ENCODE measurements at regions not wholly inside any gene's neighbourhood (a gene's known extent, or its start where the extent isn't known, plus 50 kb on each side); places are given as distances from the start of the nearest gene placed in this dataset.

DNA sequence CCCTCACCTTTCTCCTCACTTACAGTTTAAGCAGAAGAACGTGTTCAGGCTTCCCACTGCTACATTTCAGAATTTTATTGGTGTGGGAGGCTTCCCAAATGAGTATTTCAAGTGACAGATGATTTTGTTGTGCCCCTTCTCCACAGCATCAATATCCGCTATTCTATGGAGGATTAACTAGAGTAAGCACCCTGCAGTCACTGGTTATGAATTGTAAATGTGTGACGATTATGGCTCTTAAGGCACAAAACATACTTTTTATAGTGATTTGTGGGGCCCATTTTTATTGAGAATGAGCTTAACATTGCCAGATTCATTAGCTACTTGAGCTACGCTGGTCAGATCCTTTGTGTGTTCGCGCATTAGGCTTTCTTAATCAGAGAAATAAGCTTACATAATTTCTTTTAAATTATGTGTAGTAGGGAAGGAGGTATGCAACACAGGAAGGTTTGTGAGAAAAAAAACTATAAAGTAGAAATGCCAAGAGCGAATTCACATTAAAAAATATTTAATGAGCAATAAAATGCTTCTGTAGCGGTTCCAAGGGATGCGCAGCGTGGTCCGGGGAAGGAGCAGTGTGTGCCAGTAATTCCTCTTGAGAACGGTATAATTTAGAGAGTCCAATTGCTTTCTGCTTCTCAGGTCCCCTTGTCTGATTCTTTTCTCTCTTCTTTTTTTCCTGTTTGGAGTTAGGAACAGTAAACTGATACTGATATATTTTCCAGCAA is 2380.4 kb downstream of the MAT2B start:
- DNase-seq (ENCODE audit: low read depth in 4 of 4, low spot score in 2 of 4), result no peak

DNA sequence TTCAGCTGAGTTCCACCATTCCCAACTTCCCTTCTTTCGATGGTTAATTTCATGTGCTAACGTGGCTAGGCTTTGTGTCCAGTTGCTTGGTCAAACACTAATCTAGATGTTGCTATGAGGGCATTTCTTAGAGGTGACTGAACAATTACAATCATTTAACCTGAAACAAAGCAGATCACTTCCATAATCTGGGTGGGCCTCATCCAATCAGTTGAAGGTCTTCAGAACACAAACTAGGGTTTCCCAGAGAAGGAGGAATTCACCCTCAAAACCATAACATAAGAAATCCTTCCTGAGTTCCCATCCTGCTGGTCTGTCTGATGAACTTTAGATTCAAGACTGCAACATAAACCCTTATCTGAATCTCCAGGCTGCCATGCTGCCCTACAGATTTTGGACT is 2381.7 kb downstream of the MAT2B start:
- no peak for DNase-seq (ENCODE audit: low read depth in 4 of 4, low spot score in 2 of 4)

DNA sequence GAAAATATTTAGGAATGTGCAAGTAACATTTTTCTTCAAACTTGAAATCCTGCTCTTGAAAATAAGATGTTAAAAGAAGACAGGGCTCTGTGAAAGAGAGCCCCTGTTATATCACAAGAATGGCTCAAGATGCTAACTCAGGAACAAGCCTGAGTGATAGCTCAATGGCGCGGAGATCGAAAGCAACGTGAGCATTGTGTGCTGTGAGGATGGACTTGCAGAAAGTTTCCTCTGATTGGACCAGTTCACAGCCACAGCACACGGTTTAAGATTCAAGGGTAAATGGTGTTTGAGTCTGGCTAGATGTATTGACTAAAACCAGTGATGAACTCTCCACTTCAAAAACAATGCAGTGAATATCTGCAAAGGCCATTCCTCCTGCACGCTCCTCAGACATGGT is 2387.0 kb downstream of the MAT2B start:
- no peak for DNase-seq (ENCODE audit: low read depth in 4 of 4, low spot score in 2 of 4)

DNA sequence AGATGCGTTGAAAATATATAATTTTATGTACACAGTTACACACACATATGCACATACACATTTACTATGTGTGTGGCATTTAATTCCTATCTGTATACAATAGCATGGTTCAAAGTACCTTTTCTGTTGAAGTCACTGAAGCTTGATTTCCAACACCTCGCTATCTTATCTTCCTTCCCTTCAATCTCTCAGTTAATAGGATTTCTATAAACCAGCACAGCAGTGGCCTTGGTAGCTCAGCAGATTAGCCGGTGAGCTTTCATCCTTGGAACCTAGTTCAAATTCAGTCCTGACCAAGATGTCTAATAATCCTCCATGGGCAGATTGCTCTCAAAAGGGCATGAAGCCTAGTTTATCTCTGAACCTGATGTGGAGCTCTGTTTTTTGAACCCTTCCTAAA is 2389.5 kb downstream of the MAT2B start:
- no peak for DNase-seq (ENCODE audit: low read depth in 4 of 4, low spot score in 2 of 4)

DNA sequence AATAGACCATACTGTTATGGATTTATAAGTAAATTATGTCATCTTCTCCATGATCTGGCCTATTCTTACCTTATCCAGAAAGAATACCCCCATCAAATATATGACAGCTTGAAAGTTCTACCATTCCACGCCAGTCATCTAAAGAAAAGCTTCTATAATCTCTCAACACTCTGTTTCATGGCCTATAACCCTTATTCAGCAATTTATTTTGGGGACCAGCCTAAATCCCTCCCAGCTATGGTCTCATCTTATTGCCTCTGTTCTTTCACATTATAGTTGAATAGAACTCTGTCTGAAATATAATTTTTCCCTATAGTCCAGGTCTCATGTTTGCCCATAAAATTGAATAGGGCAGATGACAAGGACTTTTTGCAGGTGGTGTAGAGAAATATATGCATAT is 2387.6 kb upstream of the WWC1 start:
- DNase-seq (ENCODE audit: low read depth in 4 of 4, low spot score in 2 of 4), result no peak

DNA sequence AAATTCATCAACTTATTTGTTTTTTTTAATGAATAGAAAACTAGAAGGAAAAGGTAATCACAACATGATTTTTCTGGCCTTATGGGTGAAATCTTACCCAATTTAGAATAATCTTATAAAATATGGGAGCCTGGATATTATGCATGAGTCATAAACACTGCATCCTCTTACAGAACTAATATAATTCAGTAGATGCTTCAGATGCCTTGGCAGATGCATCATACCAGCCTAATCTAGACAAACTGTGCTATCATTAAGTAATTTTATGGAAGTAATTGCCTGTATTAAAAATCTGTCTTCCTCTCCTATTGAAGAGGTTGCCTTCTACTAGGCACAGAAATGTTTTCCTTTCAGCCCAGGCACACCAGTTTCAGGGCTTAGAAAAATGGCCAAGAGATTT is 2384.6 kb upstream of the WWC1 start:
- no peak for DNase-seq (ENCODE audit: low read depth in 4 of 4, low spot score in 2 of 4)

DNA sequence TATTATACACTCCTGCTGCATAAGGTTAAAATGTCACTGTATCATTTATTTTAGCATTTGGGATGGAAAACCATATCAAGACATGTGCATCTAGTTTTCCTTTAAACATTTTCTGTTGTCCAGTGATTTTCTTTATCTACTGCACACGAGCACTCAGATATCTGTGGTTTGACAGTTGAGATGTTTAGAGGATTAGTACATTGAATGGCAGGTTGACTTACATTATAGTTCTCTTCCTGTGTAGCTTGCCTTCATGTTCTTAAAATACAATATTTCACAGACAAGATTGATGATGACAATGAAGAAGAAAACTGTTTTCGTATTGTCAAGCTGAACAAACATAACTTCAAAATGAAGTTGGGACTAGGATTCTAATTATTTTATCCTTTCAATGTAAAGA is 2378.4 kb upstream of the WWC1 start:
- no peak for DNase-seq (ENCODE audit: low read depth in 4 of 4, low spot score in 2 of 4)

DNA sequence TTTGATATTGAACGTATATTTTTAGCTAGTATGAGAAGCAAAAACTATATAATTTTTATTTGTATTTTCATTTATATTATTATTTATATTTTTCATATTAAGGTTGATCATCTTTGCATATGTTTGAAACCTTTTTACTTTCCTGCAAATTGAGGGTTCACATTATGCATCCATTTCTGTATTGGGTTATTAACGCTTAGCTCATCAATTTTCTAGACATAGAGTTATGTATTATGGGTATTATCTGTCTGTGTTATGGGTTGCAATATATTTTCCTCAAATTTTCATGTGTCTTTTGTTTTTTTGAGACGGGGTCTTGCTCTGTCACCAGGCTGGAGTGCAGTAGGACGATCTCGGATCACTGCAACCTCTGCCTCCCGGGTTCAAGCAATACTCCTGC is 2377.0 kb upstream of the WWC1 start:
- no peak for DNase-seq (ENCODE audit: low read depth in 4 of 4, low spot score in 2 of 4)

DNA sequence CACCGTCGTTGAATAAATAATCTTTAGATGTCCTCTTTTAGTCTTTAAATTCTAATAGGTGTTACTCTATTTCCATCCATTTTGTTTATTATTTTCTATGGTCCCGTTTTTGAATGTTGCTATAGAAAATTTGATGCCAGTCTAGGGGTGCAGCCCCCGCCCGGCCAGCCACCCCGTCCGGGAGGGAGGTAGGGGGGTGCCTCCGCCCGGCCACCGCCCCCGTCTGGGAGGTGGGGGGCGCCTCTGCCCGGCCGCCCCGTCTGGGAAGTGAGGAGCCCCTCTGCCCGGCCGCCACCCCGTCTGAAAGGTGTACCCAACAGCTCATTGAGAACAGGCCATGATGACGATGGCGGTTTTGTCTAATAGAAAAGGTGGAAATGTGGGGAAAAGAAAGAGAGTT is 2372.2 kb upstream of the WWC1 start:
- no peak for DNase-seq (ENCODE audit: low read depth in 4 of 4, low spot score in 2 of 4)

DNA sequence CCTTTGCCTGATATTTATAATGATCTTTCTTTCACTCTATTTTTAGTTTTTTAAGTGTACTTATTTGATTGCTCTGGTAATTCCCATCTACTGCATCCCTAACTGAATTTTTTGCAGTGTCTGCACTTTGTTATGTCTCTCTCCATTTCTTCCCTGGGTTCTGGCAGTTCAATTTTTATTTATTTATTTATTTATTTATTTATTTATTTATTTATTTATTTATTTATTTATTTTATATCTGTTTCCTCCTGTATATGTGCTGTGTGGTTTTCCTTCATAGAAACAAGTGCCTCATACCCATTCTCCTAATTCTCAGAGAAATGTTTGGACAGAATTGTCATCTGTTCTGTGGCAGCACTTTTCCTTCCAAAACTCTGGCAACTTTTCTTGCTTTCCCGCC is 2370.8 kb upstream of the WWC1 start:
- no peak for DNase-seq (ENCODE audit: low read depth in 4 of 4, low spot score in 2 of 4)

DNA sequence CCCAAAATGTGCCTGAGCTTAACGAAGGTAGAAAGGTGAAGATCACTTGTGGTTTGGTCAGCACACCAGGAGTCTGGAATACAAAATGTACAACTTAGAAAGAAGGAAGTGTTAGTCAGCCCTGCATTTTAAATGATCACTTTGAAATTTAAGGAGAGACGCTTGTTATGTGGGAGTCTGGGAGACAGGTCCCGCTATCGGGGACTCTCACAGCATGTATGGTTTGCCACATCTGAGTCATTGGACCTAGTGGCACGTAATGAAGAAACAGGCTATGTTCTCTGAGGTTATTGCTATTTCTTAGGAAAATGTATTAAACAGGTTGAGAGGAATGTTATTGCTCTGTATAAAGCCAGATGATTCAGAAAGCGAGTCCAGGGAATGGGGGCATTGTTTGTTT is 2362.5 kb upstream of the WWC1 start:
- DNase-seq (ENCODE audit: low read depth in 4 of 4, low spot score in 2 of 4), result no peak

DNA sequence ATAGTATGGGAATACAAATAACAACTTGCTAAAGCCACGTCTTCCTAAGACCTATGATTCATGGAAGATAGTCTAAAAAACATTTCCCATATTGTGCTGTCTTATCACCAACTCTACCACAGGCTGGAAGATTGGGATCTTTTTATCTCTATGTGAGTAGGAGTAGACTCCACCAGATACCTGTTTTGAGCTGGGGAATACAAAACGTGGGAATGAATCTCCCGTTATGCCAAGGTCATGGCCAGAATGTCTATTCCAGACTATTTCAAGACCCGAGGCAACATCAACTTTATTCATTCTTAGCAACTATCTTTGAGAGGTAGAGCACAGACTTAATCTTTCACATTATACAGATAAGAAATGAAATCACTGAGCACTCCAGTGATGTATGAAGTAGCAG is 2350.9 kb upstream of the WWC1 start:
- DNase-seq (ENCODE audit: low read depth in 4 of 4, low spot score in 2 of 4), result no peak

DNA sequence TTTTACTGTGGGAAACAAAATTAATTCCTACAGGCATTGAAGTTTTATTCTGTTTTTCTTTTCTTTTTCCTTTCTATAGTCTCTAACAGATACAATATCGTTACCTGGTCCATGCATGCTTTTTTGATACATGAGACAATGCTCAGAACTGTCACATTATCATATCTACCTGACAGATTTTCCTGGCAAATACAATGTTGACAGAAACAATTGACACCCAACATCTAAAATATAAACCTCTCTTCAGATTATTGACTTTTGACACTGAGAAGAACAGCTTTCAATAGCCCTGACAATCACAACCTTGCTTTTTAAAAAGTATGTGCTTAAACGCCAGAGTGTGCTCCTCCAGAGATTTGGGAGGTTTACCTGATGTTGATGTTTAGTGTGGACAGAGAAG is 2334.6 kb upstream of the WWC1 start:
- DNase-seq (ENCODE audit: low read depth in 4 of 4, low spot score in 2 of 4), result no peak

DNA sequence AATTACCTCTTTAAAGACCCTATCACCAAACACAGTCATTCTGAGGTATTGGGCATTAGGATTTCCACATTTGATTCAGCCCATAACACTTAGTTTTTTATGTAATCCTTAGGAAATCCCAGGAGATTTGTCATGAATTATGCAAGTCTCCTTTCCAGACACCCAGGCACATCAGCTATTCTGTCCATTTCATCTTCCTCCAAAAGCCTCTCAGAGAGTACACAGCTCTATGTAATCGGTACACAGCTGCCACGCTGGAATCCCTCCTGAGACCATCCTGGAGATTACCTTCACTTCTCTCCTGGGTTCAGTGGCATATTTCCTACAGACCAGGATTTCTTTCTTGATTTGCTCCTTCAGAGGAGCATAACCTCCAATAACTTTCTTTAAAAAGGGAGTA is 2309.8 kb upstream of the WWC1 start:
- DNase-seq (ENCODE audit: low read depth in 4 of 4, low spot score in 2 of 4), result no peak

DNA sequence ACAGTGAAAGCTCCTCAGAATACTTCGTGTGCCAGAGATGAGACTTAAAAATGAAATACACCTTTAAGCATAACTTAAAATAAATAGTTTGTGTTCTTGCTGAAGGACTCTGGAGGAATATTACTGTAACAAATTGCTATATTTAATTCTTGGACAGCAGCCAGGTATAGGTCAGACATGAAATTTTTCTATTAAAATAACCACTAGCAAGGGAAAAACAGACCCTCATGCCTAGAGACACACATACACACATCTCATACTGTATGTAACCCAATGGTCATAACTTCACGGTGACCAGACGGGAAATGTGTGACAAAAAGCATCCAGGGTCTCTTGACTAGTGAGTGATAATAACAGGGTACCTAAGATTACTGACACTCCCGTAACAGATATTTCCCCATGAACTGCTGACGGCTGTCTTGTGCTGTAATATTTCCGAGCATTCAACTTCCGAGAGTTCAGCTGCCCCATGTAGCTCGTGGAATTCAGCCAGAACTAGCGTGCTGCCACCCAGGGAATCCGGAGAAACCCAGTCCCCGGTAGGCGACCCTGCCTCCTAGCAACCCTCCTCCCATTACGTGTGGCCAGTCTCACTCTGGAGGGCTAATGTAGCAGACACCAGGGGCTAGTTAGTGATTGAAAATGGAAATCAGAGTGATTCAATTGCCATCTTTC is 2295.1 kb upstream of the WWC1 start:
- DNase-seq (ENCODE audit: low read depth in 4 of 4, low spot score in 2 of 4), result no peak

DNA sequence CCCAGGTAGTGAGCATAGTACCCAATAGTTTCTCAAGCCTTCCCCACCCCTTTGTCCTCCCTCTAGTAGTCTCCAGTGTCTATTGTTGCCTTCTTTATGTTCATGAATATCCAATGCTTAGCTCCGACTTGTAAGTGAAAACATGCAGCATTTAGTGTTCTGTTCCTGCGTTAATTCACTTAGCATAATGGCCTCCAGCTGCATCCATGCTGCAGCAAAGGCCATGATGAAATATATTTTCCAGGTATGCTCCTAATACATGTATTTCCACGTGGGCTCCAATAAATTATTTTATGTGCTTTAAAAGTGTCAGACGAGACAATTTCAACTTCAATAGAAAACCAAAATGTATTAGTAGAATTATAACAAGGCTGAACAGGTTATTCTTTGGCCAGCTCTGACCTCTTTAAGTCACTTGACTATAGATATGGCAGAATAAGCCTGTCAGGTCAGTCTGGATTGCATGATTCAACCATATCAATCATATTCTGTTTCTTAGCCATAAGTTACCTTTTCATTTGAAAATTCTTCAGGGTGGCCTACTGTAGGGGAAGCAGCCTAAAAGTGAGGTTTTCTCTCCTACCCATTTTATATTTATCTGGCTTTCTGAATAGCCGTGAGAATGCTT is 2291.6 kb upstream of the WWC1 start:
- no peak for DNase-seq (ENCODE audit: low read depth in 4 of 4, low spot score in 2 of 4)

DNA sequence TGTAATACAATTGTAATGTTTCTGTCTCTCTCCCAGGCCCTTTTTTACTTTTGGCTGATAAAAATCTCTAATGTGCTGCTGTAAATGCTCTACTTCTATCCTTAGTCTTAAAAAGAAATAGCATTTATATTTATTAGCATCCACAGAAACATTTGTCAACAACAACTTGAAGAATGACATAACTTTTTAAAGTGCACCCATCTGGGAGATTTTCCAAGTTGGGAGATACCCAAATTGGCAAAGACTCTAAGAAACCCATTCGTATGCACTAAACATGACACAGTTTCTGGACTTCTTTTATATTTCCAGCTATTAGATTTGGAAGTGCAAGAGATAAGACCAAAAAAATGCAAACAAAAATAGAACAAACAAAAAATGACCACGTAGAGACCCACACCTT is 2287.4 kb upstream of the WWC1 start:
- no peak for DNase-seq (ENCODE audit: low read depth in 4 of 4, low spot score in 2 of 4)

DNA sequence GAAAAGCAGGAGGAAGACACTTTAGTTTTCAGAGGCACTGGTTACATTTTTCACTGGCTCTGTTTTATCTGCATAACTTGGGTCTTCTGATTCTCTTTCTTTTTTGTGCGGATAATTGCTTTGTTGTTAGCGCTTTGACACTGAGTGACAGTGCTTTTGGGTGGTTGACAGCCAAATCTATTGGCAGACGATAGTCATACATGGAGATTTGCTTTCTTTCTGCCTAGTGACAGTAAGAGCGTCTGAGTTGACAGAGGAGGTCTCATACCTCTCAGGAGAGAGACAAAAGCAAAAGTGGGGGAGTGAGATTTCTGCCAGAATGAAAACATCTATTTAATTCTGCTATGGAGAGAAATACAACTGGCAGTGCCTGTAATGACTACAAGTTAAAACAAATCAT is 2278.0 kb upstream of the WWC1 start:
- no peak for DNase-seq (ENCODE audit: low read depth in 4 of 4, low spot score in 2 of 4)

DNA sequence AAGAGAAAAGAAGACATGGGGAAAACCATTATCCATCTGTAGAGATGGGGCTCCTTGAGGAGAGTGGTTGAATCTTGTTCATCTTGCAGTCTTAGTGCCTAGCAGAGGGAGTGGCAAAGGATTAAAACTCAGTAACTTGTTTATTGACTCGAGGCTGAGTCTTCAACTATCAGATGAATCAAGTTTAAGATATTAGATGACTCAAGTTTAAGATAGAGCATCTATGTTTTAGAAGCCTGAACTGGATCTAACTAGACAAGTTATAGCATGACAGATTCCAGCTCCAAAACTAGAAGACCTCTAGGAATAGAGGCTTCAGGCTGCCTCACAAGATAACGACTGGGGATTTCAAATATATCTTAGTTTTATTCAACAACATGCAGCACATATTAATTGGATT is 2277.2 kb upstream of the WWC1 start:
- no peak for DNase-seq (ENCODE audit: low read depth in 4 of 4, low spot score in 2 of 4)

DNA sequence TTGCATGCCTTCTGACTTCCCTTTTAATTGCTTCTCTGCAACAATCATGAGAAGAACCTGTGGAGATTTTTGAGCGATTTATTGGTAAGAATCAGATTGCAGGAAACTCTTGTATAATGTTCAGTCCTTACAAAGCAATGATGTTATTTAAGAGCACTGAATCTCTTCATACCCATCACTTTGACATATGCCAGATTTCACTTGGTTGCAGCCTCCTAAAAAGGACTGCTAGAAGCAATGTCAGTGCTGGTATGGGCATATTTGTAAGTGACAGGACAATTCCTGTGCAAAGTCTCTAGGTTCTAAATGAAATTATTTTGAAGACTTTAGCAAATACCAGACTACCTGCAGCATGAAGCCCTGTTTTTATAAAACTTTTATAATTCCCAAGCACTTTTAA is 2272.7 kb upstream of the WWC1 start:
- no peak for DNase-seq (ENCODE audit: low read depth in 4 of 4, low spot score in 2 of 4)

DNA sequence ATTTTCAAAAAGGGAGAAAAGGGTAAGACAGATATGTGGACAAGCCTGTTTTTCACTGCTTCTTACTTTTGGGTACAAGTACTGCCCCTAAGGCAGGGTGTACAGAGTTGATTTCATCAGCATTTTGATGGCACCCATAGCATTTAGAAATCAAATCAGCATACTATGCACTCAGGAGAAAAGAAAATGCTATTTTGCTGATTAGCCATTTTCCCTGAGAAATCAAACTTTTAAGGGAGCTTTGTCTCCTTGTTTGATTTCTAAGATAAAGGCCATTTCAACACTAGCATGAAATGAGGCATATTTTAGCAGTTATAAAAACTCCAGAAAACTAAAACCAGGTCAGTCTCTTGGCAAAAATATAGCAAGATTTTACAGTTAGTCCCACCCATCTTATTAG is 2269.4 kb upstream of the WWC1 start:
- no peak for DNase-seq (ENCODE audit: low read depth in 4 of 4, low spot score in 2 of 4)

DNA sequence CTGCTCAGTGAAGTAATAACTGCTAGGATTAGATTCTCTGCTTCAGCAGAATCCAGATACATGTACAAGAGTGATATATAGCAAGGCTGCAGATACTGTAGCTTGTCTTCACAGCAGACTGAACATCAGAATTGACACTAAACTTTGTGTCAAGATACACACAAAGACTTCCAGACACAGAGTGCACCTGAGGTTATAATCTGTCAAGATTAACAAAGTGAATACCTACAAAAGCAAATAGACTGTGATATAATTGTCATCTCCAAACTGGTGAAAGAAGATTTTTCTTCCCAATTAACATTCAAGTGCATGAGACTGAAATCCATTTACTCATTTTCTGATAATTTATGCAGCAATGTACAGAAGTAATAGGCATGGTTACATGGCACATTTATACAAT is 2266.5 kb upstream of the WWC1 start:
- DNase-seq (ENCODE audit: low read depth in 4 of 4, low spot score in 2 of 4), result no peak

Data from left renal cortex interstitium (tissue), 4 donors.